Suppressor macrophage treated with lipopolysaccharide for 1 hour (primary cell): ENCODE measurements at regions not wholly inside any gene's neighbourhood (a gene's known extent, or its start where the extent isn't known, plus 50 kb on each side); places are given as distances from the start of the nearest gene placed in this dataset.
"Not testable (repeated sequence)": the region's sequence is repeated elsewhere in the genome, so short reads cannot be mapped to it uniquely, and the experiment has no call there.

Source experiments
- DNase-seq, 3 donors: peaks; one replicate each; pipeline ENCODE4 v3.0.0-alpha.2; 2020 to 2022

DNA sequence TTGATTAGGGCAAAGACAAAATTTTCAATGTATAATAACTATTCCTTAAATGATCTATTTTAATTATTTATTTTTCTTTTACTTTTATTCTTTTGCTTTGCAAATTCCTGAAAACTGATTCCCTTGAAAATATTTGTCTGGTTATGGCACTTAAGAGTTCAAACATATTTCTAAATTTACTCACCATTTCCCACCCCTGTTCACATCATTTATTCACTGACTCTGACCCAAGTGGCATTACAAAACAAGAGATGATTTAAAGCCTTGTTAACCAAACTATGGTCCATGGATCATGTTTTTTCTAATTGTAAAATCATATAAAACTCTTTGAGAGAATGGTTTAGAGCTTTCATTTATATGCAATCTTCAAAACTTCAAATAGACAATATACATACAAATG, 1256.1 kb upstream of the LRRN3 start:
- DNase-seq, result no peak

DNA sequence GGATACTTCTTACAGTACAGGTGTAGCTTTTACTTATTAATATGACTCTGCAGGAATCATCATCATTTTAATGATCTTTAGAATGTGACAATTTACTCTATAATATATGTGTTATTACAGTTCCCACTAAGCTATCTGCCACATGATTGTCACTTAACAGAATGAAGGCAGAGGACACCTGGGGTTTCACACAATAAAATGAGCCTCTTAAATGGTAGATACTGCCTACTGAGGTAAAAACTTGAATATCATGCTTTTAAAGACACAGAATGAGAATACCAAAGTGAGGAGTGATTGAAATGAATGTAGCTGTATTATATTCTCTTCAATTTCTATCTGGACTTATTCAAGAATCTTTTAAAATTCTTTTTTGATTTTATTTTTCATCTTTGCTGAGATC, 1255.3 kb upstream of the LRRN3 start:
- no peak for DNase-seq

DNA sequence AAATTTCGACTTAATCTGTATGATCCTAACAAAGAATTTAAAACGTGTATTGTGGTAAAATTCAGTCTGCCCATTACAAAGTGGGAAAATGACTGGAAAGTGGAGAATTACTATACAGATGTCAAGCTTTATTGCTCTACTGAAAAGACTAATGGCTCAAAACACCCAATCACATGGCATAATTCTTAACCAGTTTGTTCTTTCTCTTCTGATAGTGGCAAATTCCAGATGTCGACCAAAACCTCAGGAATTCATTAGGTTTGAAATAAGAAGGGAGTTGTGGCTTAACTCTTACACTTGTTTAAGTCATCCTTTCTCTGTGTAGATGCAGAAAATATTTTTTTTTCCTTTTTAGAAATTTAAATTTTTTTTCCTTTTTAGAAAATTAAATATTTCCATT, 1254.9 kb upstream of the LRRN3 start:
- no peak for DNase-seq

GRCh38 chr7:109842386-109842785, 1248.5 kb upstream of the LRRN3 start:
- no peak for DNase-seq

DNA sequence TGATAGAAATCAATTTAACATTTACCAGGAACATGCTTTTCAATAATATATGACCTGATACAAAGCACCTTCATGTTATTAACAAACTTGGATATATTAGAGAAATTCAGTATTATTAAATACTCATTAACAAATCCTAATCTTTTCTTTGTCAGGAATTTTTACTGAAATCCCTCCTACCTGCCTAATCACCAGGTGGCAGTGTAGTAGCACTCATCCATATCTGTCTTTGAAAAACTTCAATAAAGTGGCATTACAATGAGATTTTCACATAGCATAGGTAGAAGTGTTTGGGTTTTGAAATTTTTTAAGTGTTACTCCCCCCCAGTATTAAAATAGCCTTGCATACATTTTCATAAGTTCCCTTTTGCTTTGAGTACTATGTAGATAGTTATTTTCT, 1246.6 kb upstream of the LRRN3 start:
- no peak for DNase-seq

DNA sequence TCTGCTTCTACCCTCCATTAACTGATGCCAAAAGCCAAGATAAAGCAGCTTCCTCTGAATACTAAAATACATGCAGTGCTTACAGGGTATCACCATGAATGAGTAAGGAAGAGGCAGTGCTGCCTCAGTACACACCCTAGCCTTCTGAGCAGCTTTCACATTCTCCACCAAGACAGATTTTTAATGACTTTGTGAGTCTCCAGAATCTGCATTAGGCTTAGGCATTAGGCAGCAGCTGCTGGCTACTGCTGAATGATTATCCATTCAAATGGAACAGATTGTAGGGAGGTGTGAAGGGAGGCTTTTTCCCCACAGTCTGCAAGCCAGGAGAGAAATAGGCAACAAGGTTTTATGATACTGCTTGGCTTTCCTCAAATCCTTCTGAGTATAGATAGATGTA, 1226.7 kb upstream of the LRRN3 start:
- no peak for DNase-seq

- DNase-seq, result no peak
Measured at GRCh38 chr7:109868215-109868860, 1222.6 kb upstream of the LRRN3 start.

- DNase-seq, result no peak
Measured at GRCh38 chr7:109873296-109873695, 1217.6 kb upstream of the LRRN3 start.

DNA sequence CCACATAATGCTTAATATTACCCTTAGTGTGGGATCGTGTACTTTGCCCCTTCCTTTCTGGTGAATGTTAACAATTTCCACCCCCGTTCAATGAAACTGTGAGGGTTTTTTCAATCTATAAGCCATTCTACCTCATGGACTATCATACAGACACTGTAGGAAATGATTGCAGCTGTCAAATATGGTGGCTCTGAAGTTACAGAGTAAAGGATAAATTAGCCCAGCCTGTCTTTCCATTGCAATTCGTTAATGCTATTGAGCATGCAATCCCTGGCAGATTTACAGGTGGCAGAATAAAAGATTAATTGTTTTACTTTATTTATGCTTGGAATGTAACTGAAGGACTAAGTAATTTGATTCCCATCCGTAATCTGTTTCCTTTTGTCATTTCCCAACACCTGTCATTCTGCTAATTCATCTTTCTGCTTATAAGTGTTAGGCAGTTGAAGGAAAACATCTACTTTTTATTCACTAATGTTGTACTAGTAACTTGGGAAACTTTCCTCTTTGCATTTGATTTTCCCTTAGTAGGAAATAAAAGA, 1211.6 kb upstream of the LRRN3 start:
- DNase-seq, result no peak

- DNase-seq, result no peak
Measured at GRCh38 chr7:109890622-109891021, 1200.3 kb upstream of the LRRN3 start.

- no peak for DNase-seq
Measured at GRCh38 chr7:109893231-109893630, 1197.7 kb upstream of the LRRN3 start.

GRCh38 chr7:109895536-109895935, 1195.4 kb upstream of the LRRN3 start:
- no peak for DNase-seq

GRCh38 chr7:109901926-109902325, 1189.0 kb upstream of the LRRN3 start:
- no peak for DNase-seq

GRCh38 chr7:109905368-109906065, 1185.4 kb upstream of the LRRN3 start:
- not testable (repeated sequence) for DNase-seq

DNA sequence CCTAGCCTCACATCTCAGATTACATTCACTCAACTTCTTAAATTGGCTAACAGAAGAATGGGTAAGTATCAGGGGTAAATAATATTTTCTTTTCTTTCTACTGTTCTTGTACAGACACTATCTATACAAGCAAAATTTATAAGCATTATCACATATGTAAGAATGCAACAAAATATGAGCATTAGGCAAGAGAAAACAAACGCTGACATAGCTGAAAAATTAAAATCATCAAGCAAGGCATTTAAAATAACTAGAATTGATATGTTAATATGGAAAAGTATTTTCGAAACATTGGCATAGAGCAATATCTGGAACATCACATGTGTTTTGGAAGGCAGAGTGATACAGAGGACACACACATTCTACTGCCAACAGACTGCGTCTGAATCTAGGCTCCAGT, 1175.3 kb upstream of the LRRN3 start:
- DNase-seq, result no peak

- DNase-seq, result no peak
Measured at GRCh38 chr7:109926738-109927137, 1164.2 kb upstream of the LRRN3 start.

GRCh38 chr7:109930049-109930448, 1160.9 kb upstream of the LRRN3 start:
- DNase-seq, result no peak

- DNase-seq, result no peak
Measured at GRCh38 chr7:109939207-109939606, 1151.7 kb upstream of the LRRN3 start.

GRCh38 chr7:109945820-109946518, 1145.0 kb upstream of the LRRN3 start:
- no peak for DNase-seq

DNA sequence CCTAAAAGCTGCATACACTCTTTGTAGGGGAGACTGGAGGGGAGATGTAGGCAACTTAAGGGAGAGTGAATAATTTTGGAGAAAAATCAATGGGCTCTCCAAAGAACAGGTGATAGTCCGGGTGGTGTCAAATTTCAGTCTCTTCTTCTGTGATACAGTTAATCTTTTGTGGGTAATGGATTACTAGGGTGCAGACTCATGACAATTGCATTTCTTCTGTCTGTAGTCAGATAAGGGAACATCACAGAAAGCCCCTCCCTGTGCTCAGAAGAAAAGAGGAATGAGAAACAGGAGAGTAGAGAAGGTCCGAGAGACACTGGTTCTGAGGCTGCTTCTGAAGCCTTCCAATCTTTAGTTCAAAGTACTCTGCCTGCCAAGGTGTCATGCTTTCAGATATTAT, 1140.7 kb upstream of the LRRN3 start:
- no peak for DNase-seq

GRCh38 chr7:109950821-109951564, 1139.9 kb upstream of the LRRN3 start:
- DNase-seq, result no peak

GRCh38 chr7:109951565-109951928, 1139.4 kb upstream of the LRRN3 start:
- no peak for DNase-seq

GRCh38 chr7:109955986-109956385, 1134.9 kb upstream of the LRRN3 start:
- no peak for DNase-seq
